ENCODE measurements at regions not wholly inside any gene's neighbourhood (a gene's known extent, or its start where the extent isn't known, plus 50 kb on each side); places are given as distances from the start of the nearest gene placed in this dataset.

GRCh38 chr2:220891405-220891804 lies 680.7 kb downstream of the EPHA4 start (continued):
- TF ChIP-seq ZNF132 (tag by site-specific recombination; IDR thresholded peaks at IDR 0.05; ENCODE audit: borderline replicate concordance) (no peak), ZNF610 (tag by site-specific recombination; IDR thresholded peaks at IDR 0.05; ENCODE audit: borderline replicate concordance) (no peak), GLI2 (tag by site-specific recombination; IDR thresholded peaks at IDR 0.05; ENCODE audit: borderline replicate concordance, low read depth) (no peak), YY1 (tag by site-specific recombination; IDR thresholded peaks at IDR 0.05) (no peak), ZNF311 (tag by site-specific recombination; IDR thresholded peaks at IDR 0.05; ENCODE audit: borderline replicate concordance) (no peak), ZNF341 (tag by site-specific recombination; IDR thresholded peaks at IDR 0.05; ENCODE audit: low read depth) (no peak), ZNF366 (tag by site-specific recombination; conservative IDR thresholded peaks at IDR 0.05) (0 out of 2 replicates have a peak, but pooled peaks have one; percentile 23), ZNF707 (tag by site-specific recombination; IDR thresholded peaks at IDR 0.05) (peak; percentile 63; the same call in 1 of the 2 replicates), ZNF623 (tag by site-specific recombination; IDR thresholded peaks at IDR 0.05) (no peak), KLF1 (tag by site-specific recombination; IDR thresholded peaks at IDR 0.05) (no peak), ZNF510 (tag by site-specific recombination; IDR thresholded peaks at IDR 0.05; ENCODE audit: insufficient replicate concordance) (no peak), ZNF398 (tag by site-specific recombination; IDR thresholded peaks at IDR 0.05) (no peak), ZFP37 (tag by site-specific recombination; IDR thresholded peaks at IDR 0.05) (no peak), ZNF580 (tag by site-specific recombination; IDR thresholded peaks at IDR 0.05) (no peak), KLF7 (tag by site-specific recombination; IDR thresholded peaks at IDR 0.05; ENCODE audit: borderline replicate concordance) (no peak), ZNF202 (tag by site-specific recombination; IDR thresholded peaks at IDR 0.05; ENCODE audit: borderline replicate concordance) (no peak), GLIS2 (tag by site-specific recombination; IDR thresholded peaks at IDR 0.05) (no peak)
- TF ChIP-seq, protein P1, sequence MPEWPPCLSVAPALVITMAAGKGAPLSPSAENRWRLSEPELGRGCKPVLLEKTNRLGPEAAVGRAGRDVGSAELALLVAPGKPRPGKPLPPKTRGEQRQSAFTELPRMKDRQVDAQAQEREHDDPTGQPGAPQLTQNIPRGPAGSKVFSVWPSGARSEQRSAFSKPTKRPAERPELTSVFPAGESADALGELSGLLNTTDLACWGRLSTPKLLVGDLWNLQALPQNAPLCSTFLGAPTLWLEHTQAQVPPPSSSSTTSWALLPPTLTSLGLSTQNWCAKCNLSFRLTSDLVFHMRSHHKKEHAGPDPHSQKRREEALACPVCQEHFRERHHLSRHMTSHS (tag by site-specific recombination; IDR thresholded peaks at IDR 0.05): no peak

DNA sequence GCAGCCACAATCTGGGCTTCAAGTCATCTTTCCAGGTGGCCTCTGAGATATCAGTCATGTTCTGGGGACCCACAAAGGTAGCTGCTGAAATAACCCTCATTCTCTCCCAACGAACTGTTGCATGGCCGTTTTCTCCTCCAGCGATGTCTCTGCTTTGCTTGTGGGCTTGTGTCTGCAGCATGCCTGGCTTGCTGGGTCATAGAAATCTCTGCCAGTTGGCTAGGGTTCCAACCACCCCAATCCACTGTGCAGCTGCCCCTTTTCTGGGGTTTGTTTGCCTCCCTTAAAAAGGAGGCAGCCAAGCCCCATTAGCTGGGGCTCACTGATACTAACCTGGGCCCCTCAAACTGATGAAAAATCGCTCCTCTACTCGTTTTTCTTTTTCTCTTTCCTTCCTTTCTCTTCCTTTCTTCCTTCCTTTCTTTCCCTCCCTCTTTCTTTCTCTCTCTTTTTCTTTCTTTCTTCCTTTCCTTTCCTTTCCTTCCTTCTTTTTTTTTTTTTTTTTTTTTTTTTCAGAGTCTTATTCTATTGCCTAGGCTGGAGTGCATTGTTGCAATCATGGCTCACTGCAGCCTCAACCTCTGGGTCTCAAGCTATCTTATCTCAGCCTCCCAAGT lies 680.0 kb downstream of the EPHA4 start:
- no peaks in the 10 kb centered on the region; the same call in 1 of the 2 replicates for H3K4me1 ChIP-seq (ENCODE audit: control insufficient read depth, insufficient read depth, low read length)
- H3K9me3 ChIP-seq (ENCODE audit: control insufficient read depth, insufficient read depth, low read depth, low read length): no peaks in the 10 kb centered on the region
- CTCF ChIA-PET: no interaction called here
- no peak overlapping the region for H3K4me3 ChIP-seq (ENCODE audit: low read depth, low read length)
- H3K27ac ChIP-seq (ENCODE audit: extremely low read depth, low read depth, low read length): no peak overlapping the region
- TF ChIP-seq, protein P2, sequence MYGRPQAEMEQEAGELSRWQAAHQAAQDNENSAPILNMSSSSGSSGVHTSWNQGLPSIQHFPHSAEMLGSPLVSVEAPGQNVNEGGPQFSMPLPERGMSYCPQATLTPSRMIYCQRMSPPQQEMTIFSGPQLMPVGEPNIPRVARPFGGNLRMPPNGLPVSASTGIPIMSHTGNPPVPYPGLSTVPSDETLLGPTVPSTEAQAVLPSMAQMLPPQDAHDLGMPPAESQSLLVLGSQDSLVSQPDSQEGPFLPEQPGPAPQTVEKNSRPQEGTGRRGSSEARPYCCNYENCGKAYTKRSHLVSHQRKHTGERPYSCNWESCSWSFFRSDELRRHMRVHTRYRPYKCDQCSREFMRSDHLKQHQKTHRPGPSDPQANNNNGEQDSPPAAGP (tag by site-specific recombination; IDR thresholded peaks at IDR 0.05): no peak
- TF ChIP-seq ZNF366 (tag by site-specific recombination; conservative IDR thresholded peaks at IDR 0.05) (peak; percentile 52), ZNF292 (tag by site-specific recombination; IDR thresholded peaks at IDR 0.05; ENCODE audit: borderline replicate concordance, low read depth) (no peak), ZSCAN16 (tag by site-specific recombination; IDR thresholded peaks at IDR 0.05) (no peak), PRDM1 (tag by site-specific recombination; IDR thresholded peaks at IDR 0.05) (peak; percentile 87), ZBTB7A (tag by site-specific recombination; IDR thresholded peaks at IDR 0.05; ENCODE audit: low read depth) (no peak), ZNF223 (tag by site-specific recombination; IDR thresholded peaks at IDR 0.05) (no peak), GLIS2 (tag by site-specific recombination; IDR thresholded peaks at IDR 0.05) (no peak)
- H3K36me3 ChIP-seq (ENCODE audit: control insufficient read depth in 2 of 2, insufficient read depth in 1 of 2, low read length in 2 of 2): no peaks in the 10 kb centered on the region
- POLR2A ChIA-PET: interaction anchor here (0.7 kb wide), 1 partner anchor 1570 kb away, joined by 4 read pairs; no protein-coding TSS in a partner anchor
